ENCODE measurements at regions not wholly inside any gene's neighbourhood (a gene's known extent, or its start where the extent isn't known, plus 50 kb on each side); places are given as distances from the start of the nearest gene placed in this dataset.

- no peak overlapping the region for H3K4me3 ChIP-seq (ENCODE audit: insufficient read depth, low read depth, low read length)
- DNase-seq, result no peak
- H3K36me3 ChIP-seq (replicated peaks; ENCODE audit: control insufficient read depth, insufficient read depth, low read length), result no peaks in the 10 kb centered on the region
- no peaks in the 10 kb centered on the region for H3K27me3 ChIP-seq (ENCODE audit: control insufficient read depth, insufficient read depth, low read length)
Observed at GRCh38 chr13:29917650-29918049, 67.2 kb upstream of the UBL3 start.

DNA sequence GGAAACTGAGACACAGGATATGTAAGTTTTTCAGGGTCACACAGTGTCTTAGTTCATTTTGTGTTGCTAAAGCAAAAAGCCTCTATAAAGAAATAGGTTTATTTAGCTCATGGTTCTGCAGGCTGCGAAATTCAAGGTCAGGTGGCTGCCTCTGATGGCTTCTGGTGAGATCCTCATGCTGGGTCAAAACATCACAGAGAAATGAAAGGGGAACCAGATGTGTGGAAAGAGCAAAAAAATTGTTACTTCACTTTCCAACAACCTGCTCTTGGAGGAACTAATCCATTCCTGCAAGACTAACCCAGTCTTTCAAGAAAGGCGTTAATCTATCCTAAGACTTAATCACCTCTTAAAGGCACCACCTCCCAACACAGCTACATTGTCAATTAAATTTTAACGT, 64.2 kb upstream of the UBL3 start:
- DNase-seq, result no peak
- no peak overlapping the region for H3K4me3 ChIP-seq (ENCODE audit: insufficient read depth, low read depth, low read length)
- H3K36me3 ChIP-seq (replicated peaks; ENCODE audit: control insufficient read depth, insufficient read depth, low read length), result no peaks in the 10 kb centered on the region
- H3K27me3 ChIP-seq (ENCODE audit: control insufficient read depth, insufficient read depth, low read length), result no peaks in the 10 kb centered on the region

GRCh38 chr13:29911781-29912418, 61.5 kb upstream of the UBL3 start:
- no peak for DNase-seq
- Histone ChIP-seq H3K27me3 (ENCODE audit: control insufficient read depth, insufficient read depth, low read length) (no peaks in the 10 kb centered on the region), H3K4me3 (ENCODE audit: insufficient read depth, low read depth, low read length) (no peak overlapping the region), H3K36me3 (replicated peaks; ENCODE audit: control insufficient read depth, insufficient read depth, low read length) (no peaks in the 10 kb centered on the region)

DNA sequence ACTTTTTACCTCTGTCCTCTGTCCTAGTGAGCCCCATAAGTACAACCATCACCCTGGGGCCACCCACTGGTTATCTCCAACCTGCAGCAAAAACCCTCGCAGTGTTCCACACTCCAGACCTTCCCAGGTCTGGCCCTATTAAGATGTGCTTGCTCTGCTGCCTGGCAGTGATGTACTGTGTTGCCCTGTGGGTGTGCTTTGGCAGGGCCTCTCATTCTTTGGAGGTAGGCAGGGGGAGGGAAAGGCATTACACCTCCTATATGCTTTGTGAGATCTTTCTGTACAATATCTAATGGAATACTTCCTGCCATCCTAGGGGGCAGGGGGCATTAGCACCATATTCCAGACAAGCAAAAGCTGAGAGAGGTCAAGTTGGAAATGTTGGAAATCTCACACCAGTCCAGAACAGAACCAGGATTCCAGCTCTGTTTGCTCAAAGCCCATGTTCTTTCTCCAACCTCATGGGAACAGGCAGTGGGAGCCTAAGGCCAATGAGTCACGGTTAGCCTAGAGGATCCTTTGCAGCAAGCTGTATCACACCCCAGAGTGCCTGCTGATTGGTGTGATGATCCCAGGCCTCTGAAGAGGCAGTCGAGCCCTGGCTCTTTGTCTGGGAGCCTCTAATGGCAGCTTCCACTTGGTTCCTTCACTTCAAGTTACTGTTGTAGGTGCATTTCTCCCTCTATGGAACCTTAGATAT, 59.7 kb upstream of the UBL3 start:
- Histone ChIP-seq H3K27me3 (ENCODE audit: control insufficient read depth, insufficient read depth, low read length) (no peaks in the 10 kb centered on the region), H3K36me3 (replicated peaks; ENCODE audit: control insufficient read depth, insufficient read depth, low read length) (no peaks in the 10 kb centered on the region), H3K4me3 (ENCODE audit: insufficient read depth, low read depth, low read length) (no peak overlapping the region)
- no peak for DNase-seq

DNA sequence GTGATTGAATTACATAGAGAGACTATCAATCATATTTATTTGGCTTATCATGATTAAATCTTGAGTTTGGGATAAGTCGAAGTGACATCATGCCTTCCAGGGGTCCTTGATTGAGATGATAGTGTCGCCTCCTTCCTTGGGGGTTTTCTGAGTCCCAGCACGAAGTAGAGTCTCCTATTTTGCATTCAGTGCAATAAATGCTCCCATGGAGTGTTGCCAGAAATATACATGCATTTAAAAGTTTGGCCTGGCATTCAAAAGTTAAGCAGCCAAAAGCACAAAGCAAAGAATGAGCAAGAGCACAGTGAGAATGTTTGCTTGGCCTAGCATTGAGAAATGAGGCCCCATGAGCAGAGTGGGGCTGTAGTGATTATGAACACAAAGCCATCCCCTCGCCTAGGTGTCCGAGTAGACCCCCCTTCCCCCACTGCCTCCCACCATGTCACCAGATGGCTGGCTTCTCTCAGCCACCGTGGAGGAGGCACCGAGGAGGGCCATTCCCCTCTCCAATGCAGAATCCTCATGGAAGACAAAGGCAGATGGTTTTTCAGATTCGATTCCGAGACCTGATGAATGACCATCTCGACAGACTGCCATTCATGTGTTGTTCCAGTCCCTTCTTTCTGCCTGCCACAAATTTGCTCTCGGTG, 58.8 kb upstream of the UBL3 start:
- no peak for DNase-seq

DNA sequence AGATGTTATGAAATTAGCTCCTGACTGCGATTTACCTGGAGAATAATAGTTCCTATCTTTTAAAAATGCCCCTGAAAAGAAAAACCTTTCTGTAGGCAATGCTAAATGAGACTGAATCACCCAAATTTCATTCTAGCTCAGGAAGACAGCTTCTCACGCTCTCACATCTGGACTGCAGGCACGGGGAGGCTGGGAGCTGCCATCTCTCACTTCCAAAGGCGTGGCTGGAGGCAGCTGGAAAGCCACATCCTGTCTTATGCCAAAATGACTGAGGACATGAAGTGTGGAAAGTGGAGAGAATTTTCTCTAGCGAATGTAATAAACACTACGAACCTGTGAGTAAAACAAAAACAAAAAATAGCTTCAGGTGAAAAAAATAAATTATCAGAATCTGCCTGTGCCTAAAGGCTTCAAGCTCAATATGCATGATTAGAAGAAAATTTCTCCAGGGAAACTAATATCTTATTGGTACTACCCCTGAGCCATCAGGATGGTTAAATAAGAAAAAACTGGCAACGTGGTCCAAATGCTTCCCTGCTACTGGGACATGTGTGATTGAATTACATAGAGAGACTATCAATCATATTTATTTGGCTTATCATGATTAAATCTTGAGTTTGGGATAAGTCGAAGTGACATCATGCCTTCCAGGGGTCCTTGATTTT, 58.1 kb upstream of the UBL3 start:
- no peak for DNase-seq
- Histone ChIP-seq H3K4me3 (ENCODE audit: insufficient read depth, low read depth, low read length) (no peak overlapping the region), H3K27me3 (ENCODE audit: control insufficient read depth, insufficient read depth, low read length) (no peaks in the 10 kb centered on the region), H3K36me3 (replicated peaks; ENCODE audit: control insufficient read depth, insufficient read depth, low read length) (no peaks in the 10 kb centered on the region)

More for the DNA sequence above, 58.8 kb upstream of the UBL3 start:
- Histone ChIP-seq H3K27me3 (ENCODE audit: control insufficient read depth, insufficient read depth, low read length) (no peaks in the 10 kb centered on the region), H3K4me3 (ENCODE audit: insufficient read depth, low read depth, low read length) (no peak overlapping the region), H3K36me3 (replicated peaks; ENCODE audit: control insufficient read depth, insufficient read depth, low read length) (no peaks in the 10 kb centered on the region)

- no peak for DNase-seq
- H3K36me3 ChIP-seq (replicated peaks; ENCODE audit: control insufficient read depth, insufficient read depth, low read length), result no peaks in the 10 kb centered on the region
- no peaks in the 10 kb centered on the region for H3K27me3 ChIP-seq (ENCODE audit: control insufficient read depth, insufficient read depth, low read length)
- H3K4me3 ChIP-seq (ENCODE audit: insufficient read depth, low read depth, low read length), result no peak overlapping the region
Observed at GRCh38 chr13:29907670-29908069, 57.3 kb upstream of the UBL3 start.

DNA sequence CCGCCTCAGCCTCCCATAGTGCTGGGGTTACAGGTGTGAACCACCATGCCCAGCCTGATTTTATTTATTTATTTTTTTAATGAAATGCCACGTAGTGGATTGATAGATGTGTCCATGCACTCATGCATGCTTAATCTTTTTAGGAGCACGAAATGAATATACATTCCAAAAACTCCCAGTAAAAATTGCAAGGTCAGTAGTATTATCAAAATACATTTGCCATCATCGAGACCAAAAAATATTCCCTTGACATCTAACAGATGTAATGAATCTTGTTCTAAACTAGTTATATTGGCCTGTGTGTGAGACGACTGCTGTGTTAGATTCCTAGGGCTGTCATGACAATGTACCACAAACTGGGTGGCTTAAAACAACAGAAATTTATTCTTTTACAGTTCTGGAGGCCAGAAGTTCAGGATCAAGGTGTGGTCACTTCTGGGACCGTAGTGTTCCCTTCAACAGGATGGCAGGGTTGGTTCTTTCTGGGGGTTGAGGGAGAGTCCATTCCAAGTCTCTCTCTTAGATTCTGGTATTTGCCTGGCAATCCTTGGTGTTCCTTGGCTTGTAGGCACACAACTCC, 56.1 kb upstream of the UBL3 start:
- H3K27me3 ChIP-seq (ENCODE audit: control insufficient read depth, insufficient read depth, low read length), result no peaks in the 10 kb centered on the region
- no peak for DNase-seq
- no peak overlapping the region for H3K4me3 ChIP-seq (ENCODE audit: insufficient read depth, low read depth, low read length)
- H3K36me3 ChIP-seq (replicated peaks; ENCODE audit: control insufficient read depth, insufficient read depth, low read length), result no peaks in the 10 kb centered on the region

DNA sequence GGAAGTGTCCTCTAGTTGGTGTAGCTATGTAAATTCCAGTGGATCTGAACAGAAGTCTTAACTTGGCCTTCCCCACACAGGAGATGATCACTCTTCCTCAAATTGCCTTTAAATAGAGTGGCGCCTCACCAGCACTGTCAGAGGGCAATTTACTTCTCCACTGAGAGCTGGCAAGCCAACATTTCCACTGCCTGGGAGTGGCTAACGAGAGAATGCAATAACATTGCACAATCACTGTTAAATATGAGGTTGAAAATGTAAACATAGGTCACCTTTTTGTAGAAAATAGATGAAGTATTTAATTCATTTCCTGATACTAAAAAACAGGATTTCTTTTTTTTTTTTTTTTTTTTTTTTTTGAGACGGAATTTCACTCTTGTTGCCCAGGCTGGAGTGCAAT, 55.4 kb upstream of the UBL3 start:
- no peak overlapping the region for H3K4me3 ChIP-seq (ENCODE audit: insufficient read depth, low read depth, low read length)
- no peaks in the 10 kb centered on the region for H3K27me3 ChIP-seq (ENCODE audit: control insufficient read depth, insufficient read depth, low read length)
- no peak for DNase-seq
- no peaks in the 10 kb centered on the region for H3K36me3 ChIP-seq (replicated peaks; ENCODE audit: control insufficient read depth, insufficient read depth, low read length)

DNA sequence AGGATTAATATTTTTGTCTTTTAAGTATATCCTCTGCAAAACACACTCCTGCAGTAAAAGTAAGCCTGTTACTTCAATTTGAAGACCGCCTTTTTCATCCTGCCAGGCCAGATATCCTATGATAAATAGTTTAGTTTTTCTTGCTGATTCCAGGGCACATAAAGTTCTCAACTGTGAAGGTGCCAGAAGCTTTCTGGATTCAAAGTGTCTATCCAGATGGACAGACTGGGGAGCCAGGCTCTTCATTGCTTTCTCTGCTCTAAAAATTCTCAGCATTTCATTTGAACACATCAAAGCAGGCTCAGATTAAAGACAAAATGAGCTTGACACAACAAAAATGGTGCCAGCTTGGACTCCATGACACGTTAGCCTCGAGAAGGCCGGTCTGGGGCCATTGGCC, 53.6 kb upstream of the UBL3 start:
- no peak for DNase-seq
- Histone ChIP-seq H3K27me3 (ENCODE audit: control insufficient read depth, insufficient read depth, low read length) (no peaks in the 10 kb centered on the region), H3K4me3 (ENCODE audit: insufficient read depth, low read depth, low read length) (no peak overlapping the region), H3K36me3 (replicated peaks; ENCODE audit: control insufficient read depth, insufficient read depth, low read length) (no peaks in the 10 kb centered on the region)

DNA sequence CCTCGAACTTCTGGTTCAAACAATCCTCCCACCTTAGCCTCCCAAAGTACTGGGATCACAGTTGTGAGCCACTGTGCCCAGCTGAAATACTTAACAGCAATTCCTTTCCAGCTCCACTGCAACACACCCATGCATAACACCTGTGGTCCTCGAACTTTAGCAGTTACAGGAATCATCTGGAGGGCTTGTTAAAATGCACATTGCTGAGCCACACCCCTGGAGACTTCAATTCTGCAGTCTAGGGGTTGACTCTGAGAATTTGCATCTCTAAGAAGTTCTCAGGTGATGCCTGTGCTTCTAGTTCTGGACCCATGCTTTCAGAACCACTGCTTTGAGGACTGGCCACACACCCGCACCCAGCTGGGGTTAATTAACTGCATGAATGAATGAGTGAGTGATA, 53.1 kb upstream of the UBL3 start:
- H3K36me3 ChIP-seq (replicated peaks; ENCODE audit: control insufficient read depth, insufficient read depth, low read length), result no peaks in the 10 kb centered on the region
- no peaks in the 10 kb centered on the region for H3K27me3 ChIP-seq (ENCODE audit: control insufficient read depth, insufficient read depth, low read length)
- no peak overlapping the region for H3K4me3 ChIP-seq (ENCODE audit: insufficient read depth, low read depth, low read length)
- DNase-seq, result no peak

DNA sequence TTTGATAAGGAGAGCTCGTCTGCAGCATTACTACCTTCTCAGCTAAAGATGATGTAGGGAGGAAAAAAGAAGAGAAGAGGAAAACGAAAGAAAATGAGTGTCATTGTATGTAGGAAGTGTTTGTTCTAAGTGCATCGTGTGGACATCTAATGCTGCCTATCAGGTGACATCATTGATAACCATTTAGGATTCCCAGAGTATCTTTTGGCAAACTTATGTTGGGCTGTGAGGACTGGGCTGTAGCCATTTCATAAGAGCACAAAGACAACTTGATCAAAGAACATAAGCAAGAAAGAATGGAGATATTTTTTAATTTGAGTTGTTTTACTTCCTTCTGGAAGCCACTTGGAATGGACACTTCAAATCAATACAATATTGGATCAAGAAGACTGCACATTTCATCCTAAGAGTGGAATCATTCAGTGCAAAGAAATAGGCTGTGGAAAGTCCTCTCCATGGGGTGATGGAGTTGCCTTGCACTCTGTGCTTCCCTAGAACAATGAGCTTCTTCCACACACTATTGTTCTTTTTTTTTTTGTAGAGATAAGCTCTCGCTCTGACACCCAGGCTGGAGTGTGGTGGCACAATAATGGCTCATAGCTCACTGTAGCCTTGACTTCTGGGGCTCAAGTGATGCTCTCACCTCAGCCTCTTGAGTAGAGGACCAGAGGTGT, 52.4 kb upstream of the UBL3 start:
- H3K36me3 ChIP-seq (replicated peaks; ENCODE audit: control insufficient read depth, insufficient read depth, low read length), result no peaks in the 10 kb centered on the region
- H3K4me3 ChIP-seq (ENCODE audit: insufficient read depth, low read depth, low read length), result no peak overlapping the region
- DNase-seq, result no peak

DNA sequence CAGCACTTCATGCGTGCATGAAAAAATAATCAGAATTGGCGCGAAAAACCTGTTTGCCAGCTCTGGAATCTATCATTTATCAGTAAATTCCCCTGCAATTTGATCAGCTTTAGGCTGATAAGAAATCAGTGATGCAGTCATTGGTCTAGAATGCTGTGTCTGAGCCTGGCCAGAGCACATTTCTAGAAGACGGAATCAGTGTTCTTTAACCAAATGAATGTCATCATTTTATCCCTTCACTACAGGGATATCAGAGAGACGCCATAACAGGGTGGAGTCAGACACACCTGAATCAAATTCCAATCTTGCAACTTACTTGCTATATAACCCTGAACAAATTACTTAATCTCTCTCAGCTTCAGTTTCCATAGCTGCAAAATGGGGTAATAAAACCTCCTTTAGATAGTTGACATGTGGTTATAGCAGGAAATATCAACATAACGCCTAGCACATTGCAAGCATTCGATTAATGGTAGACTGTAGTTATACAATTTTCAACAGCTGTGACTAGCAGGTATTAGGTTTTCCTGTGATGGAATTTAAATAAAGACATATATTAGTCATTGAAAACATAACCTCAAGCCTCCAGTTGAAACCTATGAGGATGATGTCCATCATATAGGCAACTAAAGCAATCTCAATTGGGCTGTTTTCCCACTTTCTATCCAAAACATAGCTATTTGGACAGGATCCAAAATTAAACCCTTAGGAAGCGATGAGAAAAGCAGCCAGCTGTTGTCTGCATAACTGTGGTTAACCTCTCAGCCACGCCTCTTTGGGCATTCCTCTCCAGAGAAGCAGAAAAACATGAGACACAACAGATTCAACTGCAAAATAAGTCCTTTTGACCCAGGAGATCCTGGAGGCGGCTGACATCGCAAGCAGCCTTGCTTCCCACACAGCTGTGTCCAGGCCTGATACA, 51.6 kb upstream of the UBL3 start:
- Histone ChIP-seq H3K4me3 (ENCODE audit: insufficient read depth, low read depth, low read length) (no peak overlapping the region), H3K36me3 (replicated peaks; ENCODE audit: control insufficient read depth, insufficient read depth, low read length) (no peaks in the 10 kb centered on the region), H3K27me3 (ENCODE audit: control insufficient read depth, insufficient read depth, low read length) (no peaks in the 10 kb centered on the region)
- DNase-seq, result no peak

More for the DNA sequence above, 52.4 kb upstream of the UBL3 start:
- H3K27me3 ChIP-seq (ENCODE audit: control insufficient read depth, insufficient read depth, low read length), result no peaks in the 10 kb centered on the region

Measured in H7 (cell line).